NCI-H146 treated with DMSO at 0.1 percent for 48 hours (cell line): ENCODE measurements at regions not wholly inside any gene's neighbourhood (a gene's known extent, or its start where the extent isn't known, plus 50 kb on each side); places are given as distances from the start of the nearest gene placed in this dataset.
"Not testable (repeated sequence)": the region's sequence is repeated elsewhere in the genome, so short reads cannot be mapped to it uniquely, and the experiment has no call there.

ENCODE experiments used
- DNase-seq: peaks from one replicate; lab custom pipeline; 2025; ENCODE audit not compliant: unreplicated experiment; lab: John Stamatoyannopoulos, UW

DNA sequence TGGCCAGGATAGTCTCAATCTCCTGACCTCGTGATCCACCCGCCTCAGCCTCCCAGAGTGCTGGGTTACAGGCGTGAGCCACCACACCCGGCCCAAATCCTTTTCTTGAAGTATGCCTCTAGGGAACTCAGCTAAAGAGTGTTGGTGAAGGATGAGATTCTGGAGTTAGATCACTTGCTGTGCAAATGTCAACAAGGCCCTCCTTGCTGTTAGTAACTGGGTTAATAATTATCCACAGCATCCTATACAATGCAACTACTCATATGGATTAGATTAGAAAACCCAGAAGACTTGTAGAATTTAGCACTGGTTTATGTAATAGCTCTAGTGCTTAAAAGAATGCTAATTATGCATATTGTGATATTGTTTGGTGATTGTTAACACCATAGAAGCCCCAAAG is 310.8 kb upstream of the TFPI start:
- no peak for DNase-seq

DNA sequence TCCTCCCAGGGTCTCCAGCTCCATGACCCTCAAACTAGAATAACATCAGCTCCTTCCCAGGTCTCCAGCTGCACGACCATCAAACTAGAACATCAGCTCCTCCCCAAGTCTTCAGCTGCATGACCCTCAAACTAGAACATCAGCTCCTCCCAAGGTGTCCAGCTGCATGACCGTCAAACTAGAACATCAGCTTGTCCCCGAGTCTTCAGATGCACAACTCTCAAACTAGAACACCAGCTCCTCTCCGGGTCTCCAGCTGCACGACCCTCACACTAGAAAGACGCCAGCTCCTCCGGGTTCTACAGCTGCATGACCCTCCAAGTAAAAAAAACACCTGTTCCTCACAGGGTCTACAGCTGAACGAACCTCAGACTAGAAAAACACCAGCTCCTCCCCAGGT is 312.9 kb upstream of the TFPI start:
- no peak for DNase-seq

DNA sequence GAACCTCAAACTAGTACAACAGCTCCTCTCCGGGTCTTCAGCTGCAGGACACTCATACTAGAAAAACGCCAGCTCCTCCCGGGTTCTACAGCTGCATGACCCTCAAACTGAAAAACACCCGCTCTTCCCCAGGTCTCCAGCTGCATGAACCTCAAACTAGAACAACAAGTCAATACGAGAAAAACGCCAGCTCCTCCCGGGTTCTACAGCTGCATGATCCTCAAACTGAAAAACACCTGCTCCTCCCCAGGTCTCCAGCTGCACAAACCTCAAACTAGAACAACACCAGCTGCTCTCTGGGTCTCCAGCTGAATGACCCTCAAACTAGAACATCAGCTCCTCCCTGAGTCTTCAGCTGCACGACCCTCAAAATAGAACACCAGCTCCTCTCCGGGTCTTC is 315.0 kb upstream of the TFPI start:
- DNase-seq: no peak

DNA sequence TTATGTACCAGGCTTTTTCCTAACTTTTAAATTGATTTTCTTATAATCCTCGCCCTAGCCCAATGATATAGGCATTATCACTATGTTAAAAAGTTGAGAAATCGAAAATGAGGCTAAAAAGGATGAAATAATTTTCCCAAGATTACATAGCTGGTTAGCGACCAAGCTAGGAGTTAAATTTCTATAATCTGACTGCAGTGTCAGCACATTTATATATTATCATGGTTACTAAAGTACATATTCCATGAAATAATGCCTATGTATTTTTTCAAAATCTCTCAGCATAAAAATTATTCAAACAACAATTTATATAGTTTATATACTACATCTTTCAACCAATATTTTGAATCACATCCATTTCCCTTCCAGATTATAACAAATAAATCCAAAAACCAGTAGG is 317.3 kb upstream of the TFPI start:
- DNase-seq: no peak

DNA sequence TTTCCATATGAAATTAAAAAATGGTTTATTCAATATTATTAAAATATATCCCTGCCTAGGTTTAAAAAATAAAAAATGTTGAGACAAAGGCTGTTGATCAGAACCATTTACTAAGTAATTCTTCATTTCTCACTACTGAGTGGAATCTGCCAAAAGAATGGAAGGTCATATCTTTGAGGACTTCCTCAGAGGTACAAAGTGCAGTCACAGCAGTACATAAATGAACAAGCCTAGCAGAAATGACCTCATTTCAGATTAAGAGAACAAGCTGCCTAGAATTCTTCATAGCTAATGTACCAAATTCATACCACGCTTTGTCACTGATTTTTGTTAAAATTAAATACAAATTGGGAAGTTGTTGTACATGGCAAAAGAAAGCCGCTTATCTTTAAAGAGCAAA is 318.9 kb upstream of the TFPI start:
- no peak for DNase-seq

DNA sequence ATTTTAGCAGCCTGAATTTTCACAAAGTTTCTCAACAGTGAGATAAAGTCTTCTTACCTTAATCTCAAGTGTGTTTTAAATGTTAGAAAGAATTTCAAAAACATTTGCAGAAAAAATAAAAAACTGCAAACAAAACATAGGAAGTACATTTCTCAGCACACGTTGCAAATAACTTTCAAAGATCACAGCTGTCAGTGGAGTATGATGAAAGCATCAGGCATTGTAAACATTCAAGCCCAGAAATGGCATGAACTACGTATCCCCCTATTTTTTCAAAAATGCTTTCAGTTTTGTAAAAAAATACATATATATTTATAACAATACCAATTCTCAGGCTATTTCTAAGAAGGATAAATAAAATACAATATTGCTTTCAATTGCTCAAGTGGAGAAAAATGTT is 320.6 kb upstream of the TFPI start:
- no peak for DNase-seq

DNA sequence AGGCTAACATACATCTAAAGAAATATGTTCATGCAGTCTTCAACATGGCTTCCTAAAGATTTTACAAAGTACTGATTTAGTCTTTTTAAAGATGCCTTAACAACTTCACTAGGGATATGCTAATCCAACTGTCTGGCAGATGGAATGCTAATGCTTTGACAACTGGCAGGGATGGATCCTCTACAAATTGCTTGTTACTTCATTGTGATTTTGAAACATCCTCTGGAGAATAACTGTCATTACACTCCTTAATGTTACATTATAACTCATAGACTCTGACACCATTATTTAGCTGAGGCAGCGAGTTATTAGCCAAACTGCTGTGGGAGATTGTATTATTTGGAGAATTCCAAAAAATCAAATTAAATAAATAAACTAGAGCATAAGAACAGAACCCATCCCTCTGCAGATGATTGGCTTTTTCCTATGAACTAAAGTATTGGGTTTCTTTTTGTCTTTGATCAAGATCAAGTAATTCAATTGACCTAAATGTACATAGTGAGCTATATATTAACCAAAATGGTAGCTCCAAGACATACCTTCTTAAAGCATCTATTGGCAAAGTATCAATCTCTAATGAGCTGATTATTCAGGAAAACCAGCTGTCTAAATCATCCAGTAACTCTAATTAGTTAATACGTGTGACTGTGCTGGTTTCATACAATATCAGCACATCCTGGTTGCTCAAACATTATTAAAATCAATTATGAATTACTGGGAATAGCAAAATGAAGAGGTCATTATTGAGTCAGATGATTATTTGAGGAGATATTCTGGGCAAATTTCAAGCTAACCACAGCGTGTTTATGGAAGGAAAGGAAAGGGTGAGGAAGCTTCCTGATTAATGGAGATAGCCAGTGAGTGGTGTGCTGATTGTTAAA is 321.3 kb upstream of the TFPI start:
- DNase-seq: no peak

DNA sequence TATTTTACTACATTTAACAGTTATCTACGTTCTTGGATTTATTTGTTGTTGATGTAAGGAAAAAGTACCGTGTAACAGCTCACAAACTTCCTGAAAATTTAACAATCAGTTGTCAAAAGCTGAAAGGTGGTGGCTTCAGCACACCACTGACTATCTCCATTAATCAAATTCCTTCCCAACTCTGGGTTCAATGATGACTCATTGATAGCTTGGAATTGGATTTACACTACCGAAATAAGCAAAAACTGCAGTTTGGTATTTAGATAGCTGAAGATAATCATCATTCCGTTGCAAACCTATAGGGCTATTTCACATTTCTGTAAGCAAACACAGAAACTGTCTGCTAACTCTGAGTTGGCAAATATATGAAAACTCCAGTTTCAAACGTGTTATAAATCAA is 322.3 kb upstream of the TFPI start:
- no peak for DNase-seq

DNA sequence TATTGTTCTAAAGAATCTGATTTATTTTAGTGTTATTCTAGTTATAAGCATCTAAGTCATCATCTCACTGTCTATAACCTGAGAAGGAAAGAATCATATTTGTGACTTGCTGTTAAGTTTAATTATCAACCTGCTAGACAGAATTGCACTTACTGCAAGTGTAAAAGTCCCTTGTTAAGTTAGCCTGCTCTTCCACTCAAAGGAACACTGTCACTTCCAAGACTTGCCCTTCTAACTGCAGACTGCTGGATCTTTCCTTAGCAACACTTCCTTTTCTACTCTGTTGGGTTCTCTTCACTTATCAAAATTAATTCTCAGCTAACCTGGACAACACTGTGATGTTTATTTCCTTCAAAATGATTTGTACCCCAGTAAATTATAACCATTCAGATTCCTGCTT is 323.2 kb upstream of the TFPI start:
- no peak for DNase-seq

DNA sequence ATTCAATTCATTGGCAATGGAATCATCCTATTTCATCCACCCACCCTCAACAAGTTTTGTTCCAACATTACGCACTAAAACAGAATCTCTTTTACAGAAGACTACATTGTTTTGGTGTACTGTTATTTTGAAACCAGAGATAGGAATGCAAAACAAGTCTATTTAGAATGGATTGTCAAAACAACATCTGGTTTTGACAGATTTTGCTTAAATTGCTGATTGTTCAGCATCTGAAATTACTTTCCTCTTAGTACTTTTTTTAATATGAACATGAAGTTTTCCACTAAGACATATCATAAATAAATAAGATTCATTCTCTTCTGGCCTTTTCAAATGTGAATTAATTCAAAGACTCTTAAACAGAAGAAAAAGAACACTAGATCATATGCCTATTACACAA is 323.9 kb upstream of the TFPI start:
- DNase-seq: no peak

DNA sequence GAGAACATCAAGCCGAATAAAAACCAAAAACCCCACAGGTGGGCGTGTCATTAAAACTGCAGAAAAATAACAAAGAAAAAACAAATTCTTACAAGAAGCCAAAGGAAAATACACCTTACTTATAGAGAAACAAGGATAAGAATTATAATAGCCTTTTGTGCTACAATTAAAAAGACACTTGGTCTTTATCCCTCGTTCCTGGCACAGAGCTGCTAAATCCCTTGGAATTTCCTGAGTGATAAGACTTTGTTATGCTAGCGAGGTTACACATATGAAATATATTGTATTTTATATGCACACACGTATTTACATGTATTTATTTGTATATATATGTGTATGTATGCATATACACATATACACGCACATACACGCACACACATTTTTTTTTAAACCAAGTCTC is 325.3 kb upstream of the TFPI start:
- DNase-seq: no peak

DNA sequence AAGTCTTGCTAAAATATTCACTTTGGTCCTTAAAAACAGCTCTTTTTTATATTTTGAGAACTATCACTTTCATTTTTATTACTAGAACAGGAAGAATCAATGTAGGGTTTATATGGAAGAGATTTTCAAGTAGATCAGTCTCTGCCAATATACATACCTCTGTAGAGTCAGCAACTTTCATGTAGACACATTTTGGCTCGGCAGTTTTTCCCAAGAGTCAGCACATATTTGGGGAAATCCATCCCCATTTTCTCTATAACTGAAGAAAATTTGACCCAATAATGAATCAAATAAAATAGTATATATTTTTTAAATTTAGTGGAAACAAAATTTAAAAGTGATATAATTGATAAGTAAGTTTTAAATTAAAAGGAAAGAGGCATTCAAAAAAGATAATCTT is 329.8 kb upstream of the TFPI start:
- DNase-seq: no peak

DNA sequence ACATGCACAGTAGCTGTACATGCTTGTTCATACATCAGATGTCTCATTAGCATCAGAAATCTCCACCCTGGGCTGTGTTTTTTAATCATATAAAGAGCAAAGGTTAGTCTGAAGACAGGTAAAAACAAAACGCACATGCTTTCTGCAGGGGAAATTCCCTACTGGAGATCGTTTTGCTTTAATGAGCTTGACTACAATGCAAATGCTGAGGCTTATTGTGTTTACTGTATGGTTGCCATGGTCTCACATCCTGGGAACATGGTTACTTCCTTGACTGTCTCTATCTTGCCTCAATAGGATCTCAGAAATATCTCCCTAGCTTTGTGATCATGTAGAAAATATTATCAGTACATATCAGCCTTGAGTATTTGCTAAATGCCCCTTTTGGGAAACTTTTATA is 336.5 kb upstream of the TFPI start:
- DNase-seq: no peak

DNA sequence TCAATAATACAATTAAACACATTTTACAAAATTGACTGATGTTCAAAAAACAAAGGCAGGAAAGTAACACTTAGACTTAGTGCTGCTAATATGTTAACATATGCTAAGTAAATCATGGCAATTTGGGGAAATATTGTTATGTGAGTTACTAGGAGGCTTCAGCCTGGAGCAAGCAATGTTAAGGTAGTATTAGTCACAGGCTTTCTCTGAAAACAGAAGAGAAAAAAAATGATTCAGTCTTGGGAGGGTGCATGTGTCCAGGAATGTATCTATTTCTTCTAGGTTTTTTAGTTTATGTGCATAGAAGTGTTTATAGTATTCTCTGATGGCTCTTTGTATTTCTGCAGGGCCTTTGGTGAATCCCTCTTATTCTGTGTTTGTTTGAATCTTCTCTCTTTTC is 345.8 kb upstream of the TFPI start:
- DNase-seq: no peak

DNA sequence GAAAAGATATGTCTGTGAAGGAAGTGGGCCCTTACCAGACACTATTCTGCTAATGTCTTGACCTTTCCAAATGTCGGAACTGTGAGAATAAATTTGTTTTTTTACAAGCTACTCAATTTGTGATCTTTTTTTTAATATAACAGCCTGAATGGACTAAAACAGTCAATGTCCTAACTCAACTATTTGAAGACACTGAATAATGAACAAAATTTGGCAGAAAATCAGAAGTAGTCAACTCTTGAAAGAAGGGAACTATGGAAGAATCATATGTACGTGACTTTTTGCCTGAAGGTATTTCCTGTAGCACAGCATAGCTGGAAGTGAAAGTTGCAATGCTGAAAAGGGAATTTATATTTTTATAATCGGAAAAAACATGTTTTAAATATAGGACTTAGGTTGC is 351.8 kb upstream of the TFPI start:
- DNase-seq: no peak

DNA sequence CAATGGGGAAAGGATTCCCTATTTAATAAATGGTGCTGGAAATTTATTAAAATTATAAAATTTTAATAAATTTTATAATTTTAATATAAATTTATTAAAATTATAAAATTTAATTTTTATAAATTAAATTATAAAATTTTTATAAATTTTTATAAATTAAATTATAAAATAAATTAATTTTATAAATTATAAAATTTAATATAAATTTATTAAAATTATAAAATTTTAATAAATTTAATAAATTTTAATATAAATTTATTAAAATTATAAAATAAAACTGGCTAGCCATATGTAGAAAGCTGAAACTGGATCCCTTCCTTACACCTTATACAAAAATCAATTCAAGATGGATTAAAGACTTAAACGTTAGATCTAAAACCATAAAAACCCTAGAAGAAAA is 356.7 kb upstream of the TFPI start:
- DNase-seq: not testable (repeated sequence)

DNA sequence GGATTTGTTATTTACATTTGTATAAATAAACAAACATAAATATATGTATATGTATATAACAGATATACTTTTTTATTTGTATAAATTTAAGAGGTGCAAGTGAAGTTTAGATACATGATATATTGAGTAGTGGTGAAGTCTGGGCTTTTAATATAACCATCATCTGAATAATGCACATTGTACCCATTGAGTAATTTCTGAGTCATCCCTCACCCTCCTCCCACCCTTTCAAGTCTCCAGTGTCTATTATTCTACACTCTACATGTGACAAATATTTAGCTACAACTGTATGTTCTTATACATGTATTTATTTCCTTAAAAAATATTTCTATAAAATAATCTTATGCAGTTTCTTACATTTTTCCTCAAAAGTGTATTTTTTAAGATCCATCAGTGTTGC is 358.7 kb upstream of the TFPI start:
- DNase-seq: no peak

DNA sequence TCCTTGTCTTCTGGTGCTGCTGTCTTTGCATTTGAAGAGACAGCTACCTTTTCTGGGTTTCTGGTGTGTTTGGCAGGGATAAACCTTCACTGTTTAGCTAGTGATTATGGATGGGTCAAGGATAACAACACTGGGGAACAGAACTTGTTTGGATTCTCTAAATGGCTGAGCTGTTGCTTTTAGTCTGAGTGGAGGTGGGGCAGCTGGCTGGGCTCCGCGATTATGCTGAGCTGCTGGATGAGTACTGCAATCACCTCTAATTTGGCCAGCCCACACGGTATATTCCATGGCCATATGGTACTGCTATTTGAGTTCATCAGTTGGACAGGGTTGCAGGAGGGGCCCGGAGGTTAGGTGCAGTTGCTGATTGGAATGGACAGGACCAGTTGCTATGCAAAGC is 361.6 kb upstream of the TFPI start:
- no peak for DNase-seq

DNA sequence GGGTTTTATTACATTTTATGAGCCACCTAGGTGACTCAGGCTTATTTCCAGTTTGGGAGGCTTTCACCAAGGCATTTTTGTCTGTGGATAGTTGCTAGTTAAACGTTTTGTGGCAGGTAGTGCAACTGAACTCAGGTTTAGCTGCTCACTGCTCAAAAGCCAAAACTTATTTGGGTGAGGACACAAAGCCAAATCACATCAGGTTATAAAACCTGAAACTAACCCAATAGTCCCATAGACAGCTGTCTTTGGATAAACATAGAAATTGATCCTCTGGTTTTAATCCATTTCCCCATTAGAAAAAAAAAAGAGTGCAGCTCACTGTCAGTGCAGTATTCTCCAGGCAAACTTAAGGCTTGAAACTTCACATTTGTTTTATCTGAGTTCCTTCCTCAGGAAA is 362.6 kb upstream of the TFPI start:
- DNase-seq: no peak

DNA sequence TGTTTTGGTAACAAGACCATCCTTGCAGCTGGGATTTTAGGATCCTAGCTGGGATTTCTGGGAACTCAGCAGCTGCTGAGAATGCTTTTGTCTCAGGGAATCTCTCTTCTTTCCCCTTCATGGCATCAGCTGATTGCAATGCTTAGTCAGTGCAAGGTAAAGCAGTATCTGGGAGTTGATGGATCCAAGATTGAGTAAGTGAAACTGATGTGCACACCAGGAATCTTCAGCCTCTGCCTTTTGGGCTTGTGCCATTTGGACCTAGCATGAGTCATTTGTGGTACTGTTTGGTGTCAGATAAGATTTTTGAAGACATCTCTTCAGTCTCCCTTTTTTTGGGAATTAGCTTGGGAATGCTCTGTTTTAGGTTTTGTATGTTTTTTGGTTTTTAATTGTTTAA is 363.3 kb upstream of the TFPI start:
- DNase-seq: no peak

DNA sequence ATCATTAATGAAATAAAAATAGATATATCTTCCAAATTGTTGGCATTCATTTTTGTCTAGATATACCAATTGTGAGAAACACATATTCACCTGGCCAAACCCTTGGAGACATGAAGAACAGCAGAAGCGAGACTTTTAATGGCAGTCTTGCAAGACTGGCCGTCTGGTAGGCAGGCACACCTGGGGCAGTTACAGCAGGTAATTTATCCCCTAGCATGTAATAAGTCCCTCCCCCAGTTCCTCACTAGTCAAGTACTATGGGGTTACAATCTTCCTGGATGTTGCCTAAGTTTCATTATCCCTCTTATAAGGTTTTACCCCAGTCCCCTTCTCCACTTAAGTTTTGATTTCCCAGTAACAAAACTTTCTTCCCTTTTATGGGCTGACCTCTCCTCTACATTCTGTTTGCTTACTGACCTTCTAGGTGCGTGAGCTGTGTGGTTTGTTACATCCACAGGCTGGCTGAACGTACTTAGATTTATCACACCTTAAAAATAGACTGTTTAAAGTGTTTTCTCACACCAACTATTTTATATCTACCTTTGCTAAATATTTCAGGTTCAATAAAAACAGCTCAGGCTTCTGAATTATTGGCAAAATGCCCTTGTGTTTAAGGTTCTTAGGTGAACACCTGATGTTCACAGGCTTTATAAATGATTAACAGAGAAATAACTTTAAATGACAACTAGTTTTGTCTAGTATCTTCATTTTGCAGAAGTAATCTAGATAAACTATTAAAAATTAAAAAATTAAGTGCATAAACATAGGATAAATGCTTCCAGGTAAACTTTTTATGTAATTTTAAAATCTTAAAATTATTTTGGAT is 365.0 kb upstream of the TFPI start:
- no peak for DNase-seq

DNA sequence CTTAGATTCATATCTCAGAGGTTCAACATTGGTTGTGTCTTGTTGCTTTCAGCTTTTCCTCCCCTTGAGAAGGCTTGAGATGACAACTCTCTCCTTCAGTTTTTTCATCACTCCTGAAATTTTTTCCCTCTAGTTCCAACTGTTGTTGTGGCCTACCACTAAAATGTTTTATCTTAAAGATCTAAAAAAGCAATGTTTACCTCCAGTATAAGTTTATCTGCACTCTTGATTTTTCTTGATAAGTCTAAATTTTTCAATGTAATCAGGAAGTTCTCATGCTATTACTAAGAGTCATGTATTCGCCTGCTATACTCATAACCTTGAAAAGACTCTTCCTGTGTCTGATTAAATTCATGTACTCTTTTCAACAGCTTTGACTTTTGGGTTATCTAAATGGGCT is 366.3 kb upstream of the TFPI start:
- no peak for DNase-seq

DNA sequence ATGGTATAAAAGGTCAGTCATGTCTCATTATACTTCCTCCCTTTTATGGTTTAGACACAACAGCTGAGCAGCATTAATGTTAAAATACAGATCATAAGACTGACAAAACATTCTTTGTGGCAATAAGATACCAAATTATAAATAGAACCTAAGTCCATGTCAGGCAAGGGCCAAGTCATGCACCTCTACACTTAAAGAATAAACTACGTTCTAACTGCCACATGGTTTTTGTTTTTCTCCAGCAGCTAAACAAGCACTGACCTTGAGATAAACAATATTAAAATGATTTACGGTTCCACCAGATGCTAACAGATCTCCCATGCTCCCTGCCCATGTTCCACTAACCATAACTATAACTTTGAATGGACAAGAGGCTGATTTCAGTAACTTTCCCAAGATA is 368.6 kb upstream of the TFPI start:
- no peak for DNase-seq
